HEK293 (cell line): ENCODE measurements at regions not wholly inside any gene's neighbourhood (a gene's known extent, or its start where the extent isn't known, plus 50 kb on each side); places are given as distances from the start of the nearest gene placed in this dataset.

Experiments used
- CTCF ChIA-PET: fragments of 350-600 bp; formaldehyde crosslinking; extraction: SDS; loops from one replicate; lab custom pipeline; 2021; ENCODE audit warnings: antibody characterized with exemption; lab: Yijun Ruan, JAX
- POLR2A ChIA-PET: fragments of 300-600 bp; formaldehyde crosslinking; extraction: SDS; loops from one replicate; lab custom pipeline; 2020; ENCODE audit warnings: antibody characterized with exemption, inconsistent platforms; lab: Yijun Ruan, JAX
- H3K27ac ChIP-seq: fragments of 200-500 bp; sonication (Bioruptor generic); 2 replicates; pipeline ENCODE4 v1.5.1; 2014; ENCODE audit warnings: low read depth, low read length, control low read depth, inconsistent platforms; ENCODE audit errors: extremely low read depth
- H3K36me3 ChIP-seq, 2 experiments: fragments of 200-500 bp in 1 of 2; sonication (Bioruptor generic) in 1 of 2; 1 replicate in 1 of 2; 2 replicates in 1 of 2; pipeline ENCODE4 v1.5.1; 2014 to 2017; ENCODE audit warnings: inconsistent platforms in 2 of 2, low read length in 2 of 2; ENCODE audit not compliant: control insufficient read depth in 2 of 2, insufficient read depth in 1 of 2
- H3K4me1 ChIP-seq: fragments of 200-500 bp; sonication (Bioruptor generic); 2 replicates; pipeline ENCODE4 v1.5.1; 2014; ENCODE audit warnings: mild to moderate bottlenecking, low read length, inconsistent platforms; ENCODE audit not compliant: control insufficient read depth, insufficient read depth
- H3K4me3 ChIP-seq: 2 replicates; pipeline ENCODE4 v1.5.1; 2011; ENCODE audit warnings: low read depth, mild to moderate bottlenecking, control low read depth, low read length, moderate library complexity
- H3K9me3 ChIP-seq: fragments of 200-500 bp; sonication (Bioruptor generic); 2 replicates; pipeline ENCODE4 v1.5.1; 2014; ENCODE audit warnings: low read depth, low read length, inconsistent platforms; ENCODE audit not compliant: control insufficient read depth, insufficient read depth
- EGR2 ChIP-seq: fragments of 450-650 bp; formaldehyde crosslinking; IDR thresholded peaks from 2 replicates; pipeline ENCODE4 v1.5.1; 2016; ENCODE audit warnings: low read depth, missing biosample characterization, missing genetic modification characterization
- ZFP41 ChIP-seq: fragments of 450-650 bp; formaldehyde crosslinking; IDR thresholded peaks from 2 replicates; pipeline ENCODE4 v1.5.1; 2016; ENCODE audit warnings: missing biosample characterization, missing genetic modification characterization, borderline replicate concordance
- ZNF175 ChIP-seq: fragments of 450-650 bp; formaldehyde crosslinking; IDR thresholded peaks from 2 replicates; pipeline ENCODE4 v1.5.1; 2016; ENCODE audit warnings: missing biosample characterization, missing genetic modification characterization
- ZNF184 ChIP-seq: fragments of 450-650 bp; IDR thresholded peaks from 2 replicates; pipeline ENCODE4 v1.5.1; 2018; ENCODE audit warnings: missing biosample characterization, mild to moderate bottlenecking, missing genetic modification characterization
- ZNF548 ChIP-seq: fragments of 450-650 bp; formaldehyde crosslinking; IDR thresholded peaks from 2 replicates; pipeline ENCODE4 v1.5.1; 2016; ENCODE audit warnings: missing biosample characterization, missing genetic modification characterization
- ZNF621 ChIP-seq: fragments of 450-650 bp; formaldehyde crosslinking; IDR thresholded peaks from 2 replicates; pipeline ENCODE4 v1.5.1; 2017; ENCODE audit warnings: missing biosample characterization, missing genetic modification characterization
- ZSCAN16 ChIP-seq: fragments of 450-650 bp; formaldehyde crosslinking; IDR thresholded peaks from 2 replicates; pipeline ENCODE4 v1.5.1; 2016; ENCODE audit warnings: missing biosample characterization, missing genetic modification characterization
- TF ChIP-seq, protein P1 (sequence below): fragments of 450-650 bp; formaldehyde crosslinking; optimal IDR thresholded peaks from 2 replicates; pipeline ENCODE3; 2016; ENCODE audit warnings: missing biosample characterization, mild to moderate bottlenecking, missing genetic modification characterization
- TF ChIP-seq, protein P2 (sequence below): fragments of 450-650 bp; formaldehyde crosslinking; IDR thresholded peaks from 2 replicates; pipeline ENCODE4 v1.5.1; 2017; ENCODE audit warnings: missing biosample characterization, missing genetic modification characterization
- TF ChIP-seq, protein P3 (sequence below): fragments of 450-650 bp; formaldehyde crosslinking; IDR thresholded peaks from 2 replicates; pipeline ENCODE4 v1.5.1; 2016; ENCODE audit warnings: missing biosample characterization, missing genetic modification characterization, low read depth

DNA sequence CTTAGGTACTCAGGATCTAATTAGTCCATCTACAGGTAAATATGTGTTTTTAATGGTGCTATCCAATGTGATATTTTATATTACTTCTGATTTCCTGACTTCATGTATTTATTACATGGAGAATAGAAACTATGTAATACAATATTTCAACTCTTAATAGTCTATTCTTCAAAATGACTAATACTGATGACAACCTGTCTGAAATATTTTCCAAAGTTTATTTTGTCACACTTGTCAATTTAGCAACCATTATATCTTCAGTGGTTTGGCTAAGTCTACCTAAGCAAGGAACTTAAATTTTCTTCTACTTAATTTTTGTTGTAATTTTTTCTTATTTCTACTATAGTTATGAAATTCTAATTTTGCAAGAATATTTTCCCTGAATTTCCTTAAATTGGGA, 55.0 kb upstream of the CNTN5 start:
- TF ChIP-seq ZNF175 (tag by site-specific recombination) (no peak), ZNF621 (tag by site-specific recombination) (no peak), ZNF184 (tag by site-specific recombination) (no peak), ZFP41 (no peak), ZNF548 (tag by site-specific recombination) (no peak), EGR2 (tag by site-specific recombination) (no peak)
- TF ChIP-seq, protein P1, sequence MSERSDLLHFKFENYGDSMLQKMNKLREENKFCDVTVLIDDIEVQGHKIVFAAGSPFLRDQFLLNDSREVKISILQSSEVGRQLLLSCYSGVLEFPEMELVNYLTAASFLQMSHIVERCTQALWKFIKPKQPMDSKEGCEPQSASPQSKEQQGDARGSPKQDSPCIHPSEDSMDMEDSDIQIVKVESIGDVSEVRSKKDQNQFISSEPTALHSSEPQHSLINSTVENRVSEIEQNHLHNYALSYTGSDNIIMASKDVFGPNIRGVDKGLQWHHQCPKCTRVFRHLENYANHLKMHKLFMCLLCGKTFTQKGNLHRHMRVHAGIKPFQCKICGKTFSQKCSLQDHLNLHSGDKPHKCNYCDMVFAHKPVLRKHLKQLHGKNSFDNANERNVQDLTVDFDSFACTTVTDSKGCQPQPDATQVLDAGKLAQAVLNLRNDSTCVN (tag by site-specific recombination) = no peak
- no peaks in the 10 kb centered on the region for H3K36me3 ChIP-seq
- no peaks in the 10 kb centered on the region for H3K4me1 ChIP-seq
- no peaks in the 10 kb centered on the region for H3K9me3 ChIP-seq
- no peak overlapping the region for H3K27ac ChIP-seq
- ChIA-PET CTCF (no interaction called here), POLR2A (no interaction called here)
- H3K4me3 ChIP-seq = no peak overlapping the region

DNA sequence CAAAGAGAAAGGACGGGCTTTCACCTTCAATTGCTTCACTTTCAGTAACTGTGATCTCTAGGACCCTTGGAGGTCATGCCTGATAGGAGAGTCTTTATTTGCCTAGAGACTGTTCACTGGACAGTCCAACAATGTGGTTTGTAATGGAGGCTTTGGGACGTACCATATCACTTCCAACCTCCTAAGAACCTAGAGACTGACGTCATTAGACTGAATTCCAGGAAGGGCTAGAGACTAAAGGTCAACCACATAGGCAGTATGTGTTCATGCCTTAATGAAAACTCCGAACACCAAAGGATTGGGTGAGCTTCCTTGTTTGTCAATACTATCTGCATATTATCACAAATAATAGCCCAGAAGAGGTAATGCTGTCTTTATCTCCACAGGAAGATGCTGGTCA, 53.7 kb upstream of the CNTN5 start:
- ChIA-PET POLR2A (no interaction called here), CTCF (no interaction called here)
- H3K36me3 ChIP-seq = no peaks in the 10 kb centered on the region
- H3K9me3 ChIP-seq = no peaks in the 10 kb centered on the region
- TF ChIP-seq, protein P2, sequence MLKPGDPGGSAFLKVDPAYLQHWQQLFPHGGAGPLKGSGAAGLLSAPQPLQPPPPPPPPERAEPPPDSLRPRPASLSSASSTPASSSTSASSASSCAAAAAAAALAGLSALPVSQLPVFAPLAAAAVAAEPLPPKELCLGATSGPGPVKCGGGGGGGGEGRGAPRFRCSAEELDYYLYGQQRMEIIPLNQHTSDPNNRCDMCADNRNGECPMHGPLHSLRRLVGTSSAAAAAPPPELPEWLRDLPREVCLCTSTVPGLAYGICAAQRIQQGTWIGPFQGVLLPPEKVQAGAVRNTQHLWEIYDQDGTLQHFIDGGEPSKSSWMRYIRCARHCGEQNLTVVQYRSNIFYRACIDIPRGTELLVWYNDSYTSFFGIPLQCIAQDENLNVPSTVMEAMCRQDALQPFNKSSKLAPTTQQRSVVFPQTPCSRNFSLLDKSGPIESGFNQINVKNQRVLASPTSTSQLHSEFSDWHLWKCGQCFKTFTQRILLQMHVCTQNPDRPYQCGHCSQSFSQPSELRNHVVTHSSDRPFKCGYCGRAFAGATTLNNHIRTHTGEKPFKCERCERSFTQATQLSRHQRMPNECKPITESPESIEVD (tag by site-specific recombination) = no peak
- TF ChIP-seq, protein P3, sequence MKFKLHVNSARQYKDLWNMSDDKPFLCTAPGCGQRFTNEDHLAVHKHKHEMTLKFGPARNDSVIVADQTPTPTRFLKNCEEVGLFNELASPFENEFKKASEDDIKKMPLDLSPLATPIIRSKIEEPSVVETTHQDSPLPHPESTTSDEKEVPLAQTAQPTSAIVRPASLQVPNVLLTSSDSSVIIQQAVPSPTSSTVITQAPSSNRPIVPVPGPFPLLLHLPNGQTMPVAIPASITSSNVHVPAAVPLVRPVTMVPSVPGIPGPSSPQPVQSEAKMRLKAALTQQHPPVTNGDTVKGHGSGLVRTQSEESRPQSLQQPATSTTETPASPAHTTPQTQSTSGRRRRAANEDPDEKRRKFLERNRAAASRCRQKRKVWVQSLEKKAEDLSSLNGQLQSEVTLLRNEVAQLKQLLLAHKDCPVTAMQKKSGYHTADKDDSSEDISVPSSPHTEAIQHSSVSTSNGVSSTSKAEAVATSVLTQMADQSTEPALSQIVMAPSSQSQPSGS (tag by site-specific recombination) = peak; percentile 12; the same call in 1 of the 2 replicates
- no peak for TF ChIP-seq ZSCAN16
- H3K4me3 ChIP-seq = no peak overlapping the region
- H3K27ac ChIP-seq = no peak overlapping the region
- H3K4me1 ChIP-seq = no peaks in the 10 kb centered on the region
